ENCODE measurements at regions not wholly inside any gene's neighbourhood (a gene's known extent, or its start where the extent isn't known, plus 50 kb on each side); places are given as distances from the start of the nearest gene placed in this dataset.

GRCh38 chr11:134907636-134908035 is 495.6 kb upstream of the B3GAT1 start:
- Histone ChIP-seq H3K9me3 (ENCODE audit: control insufficient read depth in 5 of 5, low read length in 5 of 5) (no peaks in the 10 kb centered on the region), H3K4me3 (ENCODE audit: low read depth in 1 of 5, low read length in 5 of 5) (no peak overlapping the region), H3K27me3 (ENCODE audit: control insufficient read depth in 5 of 5, insufficient read depth in 4 of 5, low read length in 5 of 5) (peaks cover 0 to 12% (median 7%) of the 10 kb centered on the region in 5 donors)

DNA sequence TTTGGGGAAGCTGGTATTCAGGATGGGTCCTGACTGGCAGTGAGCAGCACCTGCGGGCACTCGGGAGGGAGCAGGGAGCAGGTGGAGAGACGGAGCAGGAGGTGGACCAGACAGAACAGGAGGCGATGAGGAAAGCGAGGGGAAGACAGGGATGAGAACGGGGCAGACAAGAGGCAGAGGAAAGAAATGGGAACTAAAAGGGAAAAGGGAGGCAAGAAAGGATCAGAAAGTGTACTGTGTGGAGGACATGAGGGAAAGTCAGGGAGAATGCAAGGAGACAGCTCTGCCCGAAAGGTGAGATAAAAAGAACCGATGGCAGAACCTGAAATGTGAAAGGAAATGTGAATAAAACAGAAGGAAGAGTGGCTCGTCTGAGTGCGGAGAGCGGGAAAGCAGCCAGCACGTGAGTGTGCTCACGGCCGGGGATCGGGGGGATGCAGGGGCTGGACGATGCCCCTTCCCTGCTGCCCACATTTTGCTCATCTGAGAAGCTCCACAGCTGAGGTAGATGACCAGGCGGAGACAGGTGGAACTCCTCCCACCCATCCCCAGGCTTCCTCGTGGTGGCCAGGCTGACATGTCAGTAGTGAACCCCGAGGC is 494.4 kb upstream of the B3GAT1 start:
- Histone ChIP-seq H3K36me3 (ENCODE audit: control insufficient read depth in 5 of 5, insufficient read depth in 5 of 5, low read length in 5 of 5) (no peaks in the 10 kb centered on the region), H3K4me3 (ENCODE audit: low read depth in 1 of 5, low read length in 5 of 5) (no peak overlapping the region), H3K27ac (ENCODE audit: low read depth, low read length) (no peak overlapping the region), H3K9me3 (ENCODE audit: control insufficient read depth in 5 of 5, low read length in 5 of 5) (no peaks in the 10 kb centered on the region), H3K27me3 (ENCODE audit: control insufficient read depth in 5 of 5, insufficient read depth in 4 of 5, low read length in 5 of 5) (peaks cover 0 to 17% (median 11%) of the 10 kb centered on the region in 5 donors), H3K4me1 (ENCODE audit: control insufficient read depth in 5 of 5, insufficient read depth in 5 of 5, low read length in 5 of 5) (peaks cover 0 to 14% (median 11%) of the 10 kb centered on the region in 5 donors), H3K9ac (ENCODE audit: low read length in 5 of 5) (no peak overlapping the region)

More at GRCh38 chr11:134907636-134908035, 495.6 kb upstream of the B3GAT1 start:
- Histone ChIP-seq H3K27ac (ENCODE audit: low read depth, low read length) (no peak overlapping the region), H3K9ac (ENCODE audit: low read length in 5 of 5) (no peak overlapping the region), H3K36me3 (ENCODE audit: control insufficient read depth in 5 of 5, insufficient read depth in 5 of 5, low read length in 5 of 5) (no peaks in the 10 kb centered on the region), H3K4me1 (ENCODE audit: control insufficient read depth in 5 of 5, insufficient read depth in 5 of 5, low read length in 5 of 5) (peaks cover 0 to 14% (median 11%) of the 10 kb centered on the region in 5 donors)

DNA sequence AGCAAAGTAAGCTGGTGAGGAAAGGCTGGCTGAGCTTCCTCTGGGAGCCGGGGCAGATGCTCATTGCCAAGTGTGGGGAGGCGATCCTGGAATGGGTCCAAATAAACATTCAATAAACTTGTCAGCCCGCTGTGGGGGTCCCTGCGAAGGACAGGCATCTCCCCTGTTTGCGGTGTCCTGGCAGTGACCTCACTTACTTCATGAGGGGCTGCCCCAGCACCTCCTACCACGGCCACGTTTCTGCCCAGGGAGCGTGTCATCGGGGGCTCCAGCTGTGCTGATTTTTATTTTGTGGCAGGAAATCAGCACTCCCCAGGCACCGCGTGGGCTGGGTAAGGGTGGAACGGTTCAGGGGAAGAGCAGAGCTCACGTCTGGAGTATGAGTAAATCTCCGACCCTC is 493.9 kb upstream of the B3GAT1 start:
- H3K9ac ChIP-seq (ENCODE audit: low read length in 5 of 5), result no peak overlapping the region

GRCh38 chr11:134905517-134905916 is 493.5 kb upstream of the B3GAT1 start:
- Histone ChIP-seq H3K27me3 (ENCODE audit: control insufficient read depth in 5 of 5, insufficient read depth in 4 of 5, low read length in 5 of 5) (peaks cover 0 to 19% (median 11%) of the 10 kb centered on the region in 5 donors), H3K9ac (ENCODE audit: low read length in 5 of 5) (no peak overlapping the region), H3K9me3 (ENCODE audit: control insufficient read depth in 5 of 5, low read length in 5 of 5) (no peaks in the 10 kb centered on the region), H3K4me3 (ENCODE audit: low read depth in 1 of 5, low read length in 5 of 5) (no peak overlapping the region), H3K27ac (ENCODE audit: low read depth, low read length) (no peak overlapping the region), H3K36me3 (ENCODE audit: control insufficient read depth in 5 of 5, insufficient read depth in 5 of 5, low read length in 5 of 5) (no peaks in the 10 kb centered on the region), H3K4me1 (ENCODE audit: control insufficient read depth in 5 of 5, insufficient read depth in 5 of 5, low read length in 5 of 5) (peaks cover 0 to 14% (median 11%) of the 10 kb centered on the region in 5 donors)

More for the DNA sequence above, 493.9 kb upstream of the B3GAT1 start:
- Histone ChIP-seq H3K4me1 (ENCODE audit: control insufficient read depth in 5 of 5, insufficient read depth in 5 of 5, low read length in 5 of 5) (peaks cover 0 to 14% (median 11%) of the 10 kb centered on the region in 5 donors), H3K4me3 (ENCODE audit: low read depth in 1 of 5, low read length in 5 of 5) (no peak overlapping the region), H3K36me3 (ENCODE audit: control insufficient read depth in 5 of 5, insufficient read depth in 5 of 5, low read length in 5 of 5) (no peaks in the 10 kb centered on the region), H3K9me3 (ENCODE audit: control insufficient read depth in 5 of 5, low read length in 5 of 5) (no peaks in the 10 kb centered on the region), H3K27me3 (ENCODE audit: control insufficient read depth in 5 of 5, insufficient read depth in 4 of 5, low read length in 5 of 5) (peaks cover 0 to 19% (median 11%) of the 10 kb centered on the region in 5 donors), H3K27ac (ENCODE audit: low read depth, low read length) (no peak overlapping the region)

DNA sequence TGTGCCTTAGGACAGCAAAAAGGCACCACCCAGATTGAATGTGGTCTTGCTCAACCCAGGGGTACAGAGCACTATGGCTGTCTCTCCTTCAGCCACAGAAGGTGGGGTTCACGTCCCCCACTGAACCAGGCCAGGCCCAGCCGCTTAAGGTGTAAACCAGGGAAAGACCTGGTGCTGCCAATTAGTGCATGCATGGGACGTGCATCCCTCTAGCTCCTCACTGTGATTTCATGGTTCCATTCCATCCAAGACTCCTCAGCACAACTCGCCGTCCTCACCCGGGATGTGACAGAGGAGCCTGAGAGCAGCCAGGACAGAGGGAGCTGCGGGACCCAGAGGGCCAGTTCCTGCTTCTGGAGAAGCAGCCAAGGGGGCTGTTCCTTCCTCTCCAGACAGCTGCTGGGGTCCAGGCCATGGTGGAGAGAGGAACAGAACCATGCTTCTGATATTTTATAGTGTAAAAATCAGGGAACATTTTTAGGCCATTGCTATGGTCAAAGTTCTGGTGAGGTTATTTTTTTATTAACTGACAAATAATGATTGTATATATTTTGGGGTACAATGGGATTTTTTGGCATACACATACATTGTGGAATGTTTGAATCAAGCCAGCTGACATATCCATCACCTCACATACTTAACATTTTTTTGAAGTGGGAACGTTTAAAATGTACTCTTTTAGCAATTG is 492.2 kb upstream of the B3GAT1 start:
- no peak overlapping the region for H3K4me3 ChIP-seq (ENCODE audit: low read depth in 1 of 5, low read length in 5 of 5)
- H3K27me3 ChIP-seq (ENCODE audit: control insufficient read depth in 5 of 5, insufficient read depth in 4 of 5, low read length in 5 of 5), result peaks cover 0 to 19% (median 13%) of the 10 kb centered on the region in 5 donors
- H3K9ac ChIP-seq (ENCODE audit: low read length in 5 of 5), result no peak overlapping the region
- no peaks in the 10 kb centered on the region for H3K9me3 ChIP-seq (ENCODE audit: control insufficient read depth in 5 of 5, low read length in 5 of 5)
- peaks cover 0 to 14% (median 11%) of the 10 kb centered on the region in 5 donors for H3K4me1 ChIP-seq (ENCODE audit: control insufficient read depth in 5 of 5, insufficient read depth in 5 of 5, low read length in 5 of 5)
- H3K36me3 ChIP-seq (ENCODE audit: control insufficient read depth in 5 of 5, insufficient read depth in 5 of 5, low read length in 5 of 5), result no peaks in the 10 kb centered on the region
- no peak overlapping the region for H3K27ac ChIP-seq (ENCODE audit: low read depth, low read length)

DNA sequence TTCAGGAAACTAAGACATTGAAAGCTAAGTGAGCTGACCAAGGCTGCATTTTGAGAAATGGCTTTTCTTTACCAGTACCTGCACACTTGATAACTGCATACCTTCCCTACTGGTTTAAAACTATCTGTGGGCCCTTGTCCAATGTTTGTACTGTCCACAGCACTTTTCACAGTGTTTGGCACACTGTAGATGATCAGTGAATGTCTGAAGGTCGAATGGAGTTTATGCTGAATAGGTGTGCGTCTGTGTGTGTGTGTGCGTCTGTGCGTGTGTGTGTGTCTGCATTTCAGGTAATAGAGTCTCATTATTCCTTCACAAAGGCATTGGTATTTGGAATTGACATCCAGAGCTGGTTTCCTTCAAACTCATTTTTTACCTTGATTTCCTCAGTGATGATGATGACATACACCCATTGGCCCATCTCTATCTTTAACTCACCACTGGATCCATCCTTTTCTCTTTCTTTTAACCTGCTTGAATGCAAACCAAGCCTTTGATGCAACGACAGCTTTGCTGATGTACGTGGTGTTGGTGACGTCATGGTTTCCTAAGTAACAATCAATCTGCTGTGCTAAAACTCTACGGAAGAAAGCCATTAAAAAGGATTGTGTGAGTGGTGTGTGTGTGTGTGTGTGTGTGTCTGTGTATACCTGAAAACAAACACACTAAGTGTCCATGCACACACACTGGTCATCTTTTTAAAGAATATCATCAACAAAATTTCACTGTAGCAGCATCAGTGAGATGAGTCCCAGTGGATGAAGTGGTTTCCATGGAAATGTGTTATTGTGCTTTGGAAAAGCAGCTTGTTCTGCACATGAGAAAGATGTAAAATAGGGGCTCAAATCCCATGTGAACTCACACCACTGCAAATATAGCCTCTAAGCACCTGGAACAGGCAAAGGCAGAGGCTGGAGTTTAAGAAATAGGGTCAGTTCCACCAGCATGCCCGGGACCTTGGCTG is 490.2 kb upstream of the B3GAT1 start:
- Histone ChIP-seq H3K9me3 (ENCODE audit: control insufficient read depth in 5 of 5, low read length in 5 of 5) (no peaks in the 10 kb centered on the region), H3K9ac (ENCODE audit: low read length in 5 of 5) (no peak overlapping the region), H3K27ac (ENCODE audit: low read depth, low read length) (no peak overlapping the region), H3K4me1 (ENCODE audit: control insufficient read depth in 5 of 5, insufficient read depth in 5 of 5, low read length in 5 of 5) (peaks cover 0 to 14% (median 11%) of the 10 kb centered on the region in 5 donors), H3K36me3 (ENCODE audit: control insufficient read depth in 5 of 5, insufficient read depth in 5 of 5, low read length in 5 of 5) (no peaks in the 10 kb centered on the region), H3K4me3 (ENCODE audit: low read depth in 1 of 5, low read length in 5 of 5) (no peak overlapping the region), H3K27me3 (ENCODE audit: control insufficient read depth in 5 of 5, insufficient read depth in 4 of 5, low read length in 5 of 5) (peaks cover 0 to 19% (median 9%) of the 10 kb centered on the region in 5 donors)

DNA sequence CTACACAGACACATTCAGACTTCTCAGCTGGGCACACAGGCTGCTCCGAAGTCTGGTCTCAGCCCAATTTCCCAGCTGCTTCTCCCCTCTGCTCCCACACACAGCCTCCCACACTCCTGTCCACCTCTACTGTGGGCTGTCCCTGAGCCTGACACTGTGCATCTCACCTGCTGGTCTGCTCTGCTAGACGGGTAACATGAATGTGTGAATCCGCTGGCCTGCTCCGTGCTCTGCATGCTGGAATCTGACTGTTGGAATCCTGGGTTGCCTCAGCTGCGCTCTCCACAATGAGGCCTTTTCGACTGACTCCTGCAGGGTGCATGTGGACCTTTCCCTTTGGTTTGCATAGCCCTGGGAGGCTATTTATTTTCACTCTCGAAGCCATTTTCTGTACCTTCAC is 489.5 kb upstream of the B3GAT1 start:
- no peak overlapping the region for H3K27ac ChIP-seq (ENCODE audit: low read depth, low read length)
- no peaks in the 10 kb centered on the region for H3K9me3 ChIP-seq (ENCODE audit: control insufficient read depth in 5 of 5, low read length in 5 of 5)
- H3K36me3 ChIP-seq (ENCODE audit: control insufficient read depth in 5 of 5, insufficient read depth in 5 of 5, low read length in 5 of 5), result no peaks in the 10 kb centered on the region
- H3K4me1 ChIP-seq (ENCODE audit: control insufficient read depth in 5 of 5, insufficient read depth in 5 of 5, low read length in 5 of 5), result peaks cover 0 to 14% (median 11%) of the 10 kb centered on the region in 5 donors
- H3K9ac ChIP-seq (ENCODE audit: low read length in 5 of 5), result no peak overlapping the region
- H3K4me3 ChIP-seq (ENCODE audit: low read depth in 1 of 5, low read length in 5 of 5), result no peak overlapping the region
- H3K27me3 ChIP-seq (ENCODE audit: control insufficient read depth in 5 of 5, insufficient read depth in 4 of 5, low read length in 5 of 5), result peaks cover 0 to 19% (median 8%) of the 10 kb centered on the region in 5 donors

DNA sequence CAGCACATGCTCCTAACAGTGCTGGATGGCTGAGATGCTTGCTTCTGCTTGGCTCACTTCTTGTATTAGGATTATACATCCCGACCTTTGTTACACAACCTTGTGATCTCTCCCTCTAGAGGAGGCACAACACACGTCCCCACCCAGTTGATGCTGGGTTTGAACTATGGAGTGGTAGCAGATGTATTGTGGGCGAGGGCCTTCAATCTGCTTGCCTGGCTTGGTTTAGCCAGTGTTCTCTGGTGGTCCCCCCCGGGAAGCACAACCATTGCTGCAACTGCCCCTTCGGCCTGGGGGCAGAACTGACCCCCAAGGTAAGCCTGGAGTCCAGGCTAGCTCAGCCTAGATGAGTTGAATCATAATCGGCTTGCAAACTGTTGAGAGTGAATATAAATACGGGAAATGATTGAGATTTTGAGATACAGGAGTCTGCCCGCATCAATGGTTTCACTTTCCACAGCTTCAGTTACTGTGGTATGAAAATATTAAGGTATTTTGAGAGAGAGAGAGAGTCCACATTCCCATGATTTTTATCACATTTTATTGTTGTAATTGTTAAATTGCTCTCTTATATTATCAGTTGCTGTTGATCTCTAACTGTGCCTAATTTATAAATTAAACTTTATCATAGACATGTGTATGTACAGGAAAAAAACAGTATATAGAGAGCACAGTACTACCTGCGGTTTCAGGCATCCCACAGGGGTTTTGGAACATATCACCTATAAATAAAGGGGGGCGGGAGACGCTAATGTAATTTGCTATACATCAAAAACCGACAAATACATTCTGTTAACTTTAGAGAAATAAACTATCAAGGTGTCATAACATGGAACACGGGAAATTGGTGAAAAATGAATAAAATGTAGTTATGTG is 482.0 kb upstream of the B3GAT1 start:
- Histone ChIP-seq H3K9me3 (ENCODE audit: control insufficient read depth in 5 of 5, low read length in 5 of 5) (no peaks in the 10 kb centered on the region), H3K9ac (ENCODE audit: low read length in 5 of 5) (no peak overlapping the region), H3K4me1 (ENCODE audit: control insufficient read depth in 5 of 5, insufficient read depth in 5 of 5, low read length in 5 of 5) (no peaks in the 10 kb centered on the region), H3K27ac (ENCODE audit: low read depth, low read length) (no peak overlapping the region), H3K27me3 (ENCODE audit: control insufficient read depth in 5 of 5, insufficient read depth in 4 of 5, low read length in 5 of 5) (peaks cover 0 to 3% (median 3%) of the 10 kb centered on the region in 5 donors), H3K4me3 (ENCODE audit: low read depth in 1 of 5, low read length in 5 of 5) (no peak overlapping the region), H3K36me3 (ENCODE audit: control insufficient read depth in 5 of 5, insufficient read depth in 5 of 5, low read length in 5 of 5) (no peaks in the 10 kb centered on the region)

DNA sequence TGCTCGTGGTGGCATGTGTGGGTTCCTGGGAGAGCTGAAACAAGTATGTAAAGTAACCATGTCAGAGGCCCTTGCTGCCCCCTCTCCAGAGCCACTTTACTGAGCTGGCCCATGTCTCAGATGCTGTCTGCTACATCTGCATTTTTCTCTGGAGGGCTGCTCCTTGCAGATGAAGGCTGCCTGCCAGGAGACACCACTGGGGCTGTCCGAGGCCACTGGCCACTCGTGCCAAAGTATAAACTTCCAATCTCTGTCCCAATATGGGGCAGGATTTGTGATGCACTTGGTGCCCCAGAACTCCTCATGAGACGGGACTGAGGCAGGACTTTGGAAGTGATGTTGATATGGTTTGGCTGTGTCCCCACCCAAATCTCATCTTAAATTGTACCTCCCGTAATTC is 478.4 kb upstream of the B3GAT1 start:
- Histone ChIP-seq H3K27ac (ENCODE audit: low read depth, low read length) (no peak overlapping the region), H3K4me1 (ENCODE audit: control insufficient read depth in 5 of 5, insufficient read depth in 5 of 5, low read length in 5 of 5) (no peaks in the 10 kb centered on the region), H3K9me3 (ENCODE audit: control insufficient read depth in 5 of 5, low read length in 5 of 5) (no peaks in the 10 kb centered on the region), H3K9ac (ENCODE audit: low read length in 5 of 5) (no peak overlapping the region), H3K27me3 (ENCODE audit: control insufficient read depth in 5 of 5, insufficient read depth in 4 of 5, low read length in 5 of 5) (peaks cover 0 to 9% (median 7%) of the 10 kb centered on the region in 5 donors), H3K4me3 (ENCODE audit: low read depth in 1 of 5, low read length in 5 of 5) (no peak overlapping the region), H3K36me3 (ENCODE audit: control insufficient read depth in 5 of 5, insufficient read depth in 5 of 5, low read length in 5 of 5) (no peaks in the 10 kb centered on the region)
